Mesothelial cell of epicardium (in vitro differentiated cells): ENCODE measurements at regions not wholly inside any gene's neighbourhood (a gene's known extent, or its start where the extent isn't known, plus 50 kb on each side); places are given as distances from the start of the nearest gene placed in this dataset.

ENCODE experiments used
- DNase-seq, 2 experiments: peaks; one replicate each; pipeline ENCODE4 v3.0.0; 2021; ENCODE audit warnings: low spot score in 2 of 2; ENCODE audit not compliant: unreplicated experiment in 2 of 2
- H3K27ac Mint-ChIP-seq: 2 replicates; pipeline ENCODE4 v1.8.0; 2021; ENCODE audit warnings: mixed read lengths
- H3K27me3 Mint-ChIP-seq: 2 replicates; pipeline ENCODE4 v1.8.0; 2021; ENCODE audit warnings: low read depth, mixed read lengths
- H3K36me3 Mint-ChIP-seq: 2 replicates; pipeline ENCODE4 v1.8.0; 2021; ENCODE audit warnings: mixed read lengths
- H3K4me1 Mint-ChIP-seq: 2 replicates; pipeline ENCODE4 v1.8.0; 2021; ENCODE audit warnings: mixed read lengths
- H3K4me3 Mint-ChIP-seq: 2 replicates; pipeline ENCODE4 v1.8.0; 2021; ENCODE audit warnings: mild to moderate bottlenecking, moderate library complexity, mixed read lengths
- H3K9me3 Mint-ChIP-seq: 2 replicates; pipeline ENCODE4 v1.8.0; 2021; ENCODE audit warnings: mixed read lengths
- TF ChIP-seq, protein P1 (sequence below): fragments of 200-600 bp; sonication (generic); IDR thresholded peaks from one replicate; pipeline ENCODE4 v1.5.0; 2021; ENCODE audit warnings: antibody characterized with exemption; ENCODE audit not compliant: unreplicated experiment

DNA sequence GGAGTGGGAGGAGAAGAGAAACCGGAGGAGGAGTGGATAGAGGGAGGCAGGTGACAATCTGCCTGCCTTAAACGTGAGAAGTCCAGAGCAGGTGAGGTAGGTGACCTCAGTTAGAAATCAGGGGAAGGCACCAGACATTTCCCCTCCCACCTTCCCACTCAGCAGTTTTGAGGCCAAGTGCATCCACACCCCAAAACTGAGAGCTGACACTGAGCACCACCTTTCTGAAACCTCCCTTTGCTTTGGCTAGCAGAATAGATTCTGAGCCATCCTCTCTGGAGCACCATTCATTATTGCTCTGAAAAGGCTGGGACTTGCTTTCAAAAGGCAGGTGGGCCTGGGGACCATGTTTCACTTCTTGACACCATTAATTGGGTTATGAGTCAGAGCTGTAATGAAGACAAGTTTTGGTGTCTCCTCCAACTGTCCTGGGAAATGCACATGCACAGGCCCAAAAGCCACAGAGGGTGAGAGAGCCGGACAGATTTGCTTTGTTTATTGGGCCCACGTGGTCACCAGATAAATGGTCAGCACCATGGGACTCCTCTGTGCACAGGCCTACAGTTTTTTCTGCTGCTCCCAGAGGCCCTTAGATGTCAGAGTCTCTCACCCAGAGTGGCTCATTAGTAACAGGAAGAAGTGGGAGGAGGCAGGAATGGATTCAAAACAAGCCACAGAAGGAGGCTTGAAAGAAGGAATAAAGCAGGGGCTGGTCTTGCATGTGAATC lies 314.7 kb downstream of the TLE1 start:
- H3K4me3 Mint-ChIP-seq, result no peak overlapping the region
- no peaks in the 10 kb centered on the region for H3K36me3 Mint-ChIP-seq
- H3K9me3 Mint-ChIP-seq, result peaks cover 7% of the 10 kb centered on the region
- no peaks in the 10 kb centered on the region for H3K27me3 Mint-ChIP-seq
- DNase-seq, result no peak
- H3K4me1 Mint-ChIP-seq, result peaks cover 43% of the 10 kb centered on the region
- no peak overlapping the region for H3K27ac Mint-ChIP-seq
- TF ChIP-seq, protein P1, sequence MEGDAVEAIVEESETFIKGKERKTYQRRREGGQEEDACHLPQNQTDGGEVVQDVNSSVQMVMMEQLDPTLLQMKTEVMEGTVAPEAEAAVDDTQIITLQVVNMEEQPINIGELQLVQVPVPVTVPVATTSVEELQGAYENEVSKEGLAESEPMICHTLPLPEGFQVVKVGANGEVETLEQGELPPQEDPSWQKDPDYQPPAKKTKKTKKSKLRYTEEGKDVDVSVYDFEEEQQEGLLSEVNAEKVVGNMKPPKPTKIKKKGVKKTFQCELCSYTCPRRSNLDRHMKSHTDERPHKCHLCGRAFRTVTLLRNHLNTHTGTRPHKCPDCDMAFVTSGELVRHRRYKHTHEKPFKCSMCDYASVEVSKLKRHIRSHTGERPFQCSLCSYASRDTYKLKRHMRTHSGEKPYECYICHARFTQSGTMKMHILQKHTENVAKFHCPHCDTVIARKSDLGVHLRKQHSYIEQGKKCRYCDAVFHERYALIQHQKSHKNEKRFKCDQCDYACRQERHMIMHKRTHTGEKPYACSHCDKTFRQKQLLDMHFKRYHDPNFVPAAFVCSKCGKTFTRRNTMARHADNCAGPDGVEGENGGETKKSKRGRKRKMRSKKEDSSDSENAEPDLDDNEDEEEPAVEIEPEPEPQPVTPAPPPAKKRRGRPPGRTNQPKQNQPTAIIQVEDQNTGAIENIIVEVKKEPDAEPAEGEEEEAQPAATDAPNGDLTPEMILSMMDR, result no peak

DNA sequence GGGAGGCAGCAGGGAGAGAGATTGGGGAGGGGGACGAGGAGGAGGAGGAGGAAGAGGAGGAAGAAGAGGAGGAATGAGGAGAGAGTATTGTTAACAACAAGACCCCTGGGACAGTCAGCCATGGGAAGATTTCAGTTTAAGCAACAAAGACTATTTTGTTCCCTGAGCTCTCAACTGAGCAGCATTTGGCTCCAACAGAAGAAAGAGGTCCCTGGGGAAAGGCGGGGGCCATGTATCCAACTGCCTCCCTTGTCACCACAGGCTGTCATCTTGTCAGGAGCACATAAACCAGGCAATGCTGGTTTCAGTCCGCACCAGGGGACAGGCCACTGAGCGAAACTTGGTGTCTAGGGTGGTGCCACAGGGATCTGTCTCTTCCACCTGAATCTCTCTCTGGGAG lies 316.1 kb downstream of the TLE1 start:
- Mint-ChIP-seq H3K4me3 (no peak overlapping the region), H3K27ac (no peak overlapping the region), H3K27me3 (no peaks in the 10 kb centered on the region)

DNA sequence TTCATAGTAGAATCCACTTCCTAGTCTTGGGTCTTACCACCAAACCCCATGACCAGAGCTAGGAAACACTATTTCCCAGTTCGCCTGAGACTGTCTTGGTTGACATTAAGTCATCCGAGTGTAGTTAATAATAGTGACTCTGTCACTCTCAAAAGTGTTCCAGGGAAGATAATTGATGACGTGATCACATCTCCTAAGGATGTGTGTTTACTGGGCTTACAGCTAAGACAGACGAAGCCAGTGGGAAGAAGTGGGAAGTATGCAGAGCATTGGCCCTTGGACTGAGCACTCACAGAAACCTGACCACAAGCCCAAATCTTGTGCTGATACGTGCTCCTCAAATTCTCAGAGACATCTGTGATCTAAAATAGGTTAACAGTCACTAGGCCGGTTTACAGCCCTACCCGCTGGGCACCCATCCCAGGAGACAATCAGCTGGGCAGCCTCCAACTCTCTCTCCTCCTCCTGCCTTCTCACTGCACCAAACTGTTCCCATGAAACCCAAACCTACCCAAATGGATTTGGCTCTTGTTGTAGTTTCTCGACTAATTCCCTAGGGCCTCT lies 316.6 kb downstream of the TLE1 start:
- H3K4me3 Mint-ChIP-seq, result no peak overlapping the region
- H3K36me3 Mint-ChIP-seq, result no peaks in the 10 kb centered on the region
- DNase-seq, result no peak
- no peaks in the 10 kb centered on the region for H3K27me3 Mint-ChIP-seq
- no peaks in the 10 kb centered on the region for H3K9me3 Mint-ChIP-seq
- H3K27ac Mint-ChIP-seq, result no peak overlapping the region
- peaks cover 39% of the 10 kb centered on the region for H3K4me1 Mint-ChIP-seq
- TF ChIP-seq, protein P1, result no peak

More for the DNA sequence above, 316.1 kb downstream of the TLE1 start:
- TF ChIP-seq, protein P1, result no peak
- Mint-ChIP-seq H3K9me3 (no peaks in the 10 kb centered on the region), H3K36me3 (no peaks in the 10 kb centered on the region), H3K4me1 (peaks cover 43% of the 10 kb centered on the region)
- DNase-seq, result no peak

DNA sequence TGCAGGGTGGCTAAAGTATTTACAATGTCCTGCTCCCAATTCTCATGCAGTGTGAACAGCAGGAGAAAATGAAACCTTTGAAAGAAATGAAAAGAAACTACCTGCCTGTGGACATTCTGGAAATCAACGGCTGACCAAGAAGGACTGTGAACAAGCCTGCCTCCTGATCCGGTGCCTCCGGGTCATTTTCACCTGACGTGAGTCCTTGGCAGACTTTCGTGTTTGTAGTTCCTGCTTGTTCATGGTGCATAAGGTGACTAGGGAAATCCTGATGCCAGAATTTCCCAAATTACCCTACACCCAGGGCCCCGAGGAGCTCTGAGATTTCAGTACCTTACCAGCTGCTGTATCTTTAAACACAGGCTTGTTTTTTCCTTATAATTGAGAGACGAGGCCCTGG lies 317.5 kb downstream of the TLE1 start:
- no peak overlapping the region for H3K27ac Mint-ChIP-seq
- no peak overlapping the region for H3K4me3 Mint-ChIP-seq
- DNase-seq, result no peak
- H3K27me3 Mint-ChIP-seq, result no peaks in the 10 kb centered on the region
- peaks cover 30% of the 10 kb centered on the region for H3K4me1 Mint-ChIP-seq
- TF ChIP-seq, protein P1, result no peak
- H3K36me3 Mint-ChIP-seq, result peaks cover 4% of the 10 kb centered on the region
- peaks cover 8% of the 10 kb centered on the region for H3K9me3 Mint-ChIP-seq

DNA sequence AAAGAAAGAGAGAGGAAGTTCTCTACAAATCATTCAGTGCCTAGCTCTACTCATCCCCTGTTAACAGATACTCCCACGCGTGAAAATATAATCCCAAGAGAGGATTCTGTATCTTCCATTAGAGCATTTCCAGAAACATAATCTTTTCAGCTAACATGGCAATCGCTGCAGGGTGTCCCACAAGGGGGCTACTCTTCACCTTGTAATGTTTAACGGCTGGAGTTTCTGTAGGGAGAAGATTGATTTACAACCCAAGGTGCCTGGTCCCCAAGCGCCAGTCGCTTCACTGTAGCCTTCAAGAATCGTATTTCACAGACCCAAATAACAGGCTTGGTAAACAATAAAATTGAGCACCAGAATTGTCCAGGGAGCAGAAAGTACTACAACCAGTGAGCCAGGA lies 318.7 kb downstream of the TLE1 start:
- Mint-ChIP-seq H3K27ac (no peak overlapping the region), H3K4me1 (peaks cover 22% of the 10 kb centered on the region), H3K27me3 (no peaks in the 10 kb centered on the region), H3K9me3 (peaks cover 14% of the 10 kb centered on the region), H3K4me3 (no peak overlapping the region), H3K36me3 (peaks cover 4% of the 10 kb centered on the region)
- TF ChIP-seq, protein P1, result no peak
- DNase-seq, result no peak
